ENCODE measurements at regions not wholly inside any gene's neighbourhood (a gene's known extent, or its start where the extent isn't known, plus 50 kb on each side); places are given as distances from the start of the nearest gene placed in this dataset.

DNA sequence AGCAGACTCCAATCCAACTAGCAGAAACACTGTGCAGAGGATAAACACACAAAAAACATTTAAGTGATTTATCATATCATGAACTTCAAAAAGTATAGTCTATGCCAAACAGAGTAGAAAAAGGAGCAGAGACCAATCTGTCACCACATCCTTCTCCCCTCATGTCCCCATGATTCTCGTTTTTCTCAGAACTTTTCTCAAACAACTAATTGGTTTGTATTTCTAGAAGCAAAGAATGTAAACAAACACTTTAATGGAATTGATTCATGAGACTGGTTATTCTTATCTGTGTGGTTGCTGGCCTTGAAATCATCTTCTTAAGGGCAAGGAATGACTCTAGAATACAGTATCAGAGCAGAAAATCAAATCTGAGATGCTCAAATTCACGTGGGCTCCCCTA, 294.2 kb upstream of the THBS1 start:
- Mint-ChIP-seq H3K9me3 (ENCODE audit: insufficient read depth) (no peaks in the 10 kb centered on the region), H3K4me3 (no peak overlapping the region), H3K36me3 (ENCODE audit: low read depth) (no peaks in the 10 kb centered on the region), H3K27me3 (ENCODE audit: low read depth) (peaks cover 36% of the 10 kb centered on the region), H3K27ac (no peak overlapping the region), H3K4me1 (ENCODE audit: low read depth) (no peaks in the 10 kb centered on the region)
- CTCF ChIA-PET = no interaction called here
- DNase-seq (no peak), ATAC-seq (no peak)
- POLR2A ChIA-PET = no interaction called here

DNA sequence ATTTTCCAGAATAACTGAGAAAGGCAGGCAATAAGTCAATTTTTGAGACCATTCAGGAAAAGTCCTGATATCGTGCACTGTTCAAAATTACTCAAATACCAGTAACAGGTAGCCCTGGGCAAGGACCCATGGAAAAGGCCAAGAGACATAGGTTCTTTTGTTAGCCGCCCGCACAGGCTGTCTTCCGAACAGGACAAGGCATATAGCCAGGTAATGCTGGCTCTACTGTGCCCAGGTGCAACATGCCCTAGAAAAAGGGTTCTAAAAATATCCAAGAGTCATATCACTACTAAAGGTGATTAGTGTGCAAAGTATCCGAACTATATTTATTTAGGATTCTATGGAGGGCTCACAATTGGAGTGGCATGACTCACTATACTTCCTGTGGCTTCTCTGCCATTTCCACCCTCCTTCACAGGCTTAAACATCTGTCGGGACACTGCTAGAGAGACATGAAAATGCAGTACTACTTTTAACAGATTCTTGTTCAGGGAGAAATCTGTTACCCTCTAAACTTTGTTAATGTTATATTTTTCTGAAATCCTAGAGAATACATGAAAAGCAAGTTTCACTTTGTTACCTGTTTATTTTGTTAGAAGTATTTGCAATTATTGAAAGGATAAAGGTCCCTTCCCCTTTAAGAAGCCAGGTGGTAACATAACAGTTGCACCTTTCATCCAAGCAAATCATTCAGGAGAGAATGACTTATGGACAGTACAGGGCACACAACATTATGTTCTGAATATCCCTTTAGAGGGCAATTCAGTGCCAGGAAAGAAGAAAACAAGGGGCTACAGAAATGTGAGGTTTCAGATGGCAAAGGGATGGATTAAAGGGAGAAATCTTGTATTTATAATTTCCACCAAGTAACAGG, 293.3 kb upstream of the THBS1 start:
- ATAC-seq = no peak
- Mint-ChIP-seq H3K9me3 (ENCODE audit: insufficient read depth) (peaks cover 2% of the 10 kb centered on the region), H3K27ac (no peak overlapping the region), H3K27me3 (ENCODE audit: low read depth) (peaks cover 43% of the 10 kb centered on the region), H3K4me3 (no peak overlapping the region), H3K4me1 (ENCODE audit: low read depth) (no peaks in the 10 kb centered on the region), H3K36me3 (ENCODE audit: low read depth) (no peaks in the 10 kb centered on the region)
- POLR2A ChIA-PET = no interaction called here
- no peak for DNase-seq
- CTCF ChIA-PET = no interaction called here

GRCh38 chr15:39290711-39291435, 290.0 kb upstream of the THBS1 start:
- Mint-ChIP-seq H3K9me3 (ENCODE audit: insufficient read depth) (peaks cover 6% of the 10 kb centered on the region), H3K4me3 (no peak overlapping the region), H3K27ac (no peak overlapping the region), H3K36me3 (ENCODE audit: low read depth) (no peaks in the 10 kb centered on the region), H3K4me1 (ENCODE audit: low read depth) (no peaks in the 10 kb centered on the region), H3K27me3 (ENCODE audit: low read depth) (peaks cover 29% of the 10 kb centered on the region)
- ChIA-PET CTCF (no interaction called here), POLR2A (no interaction called here)
- ATAC-seq = no peak
- DNase-seq = no peak

GRCh38 chr15:39291690-39292089, 289.2 kb upstream of the THBS1 start:
- DNase-seq = no peak
- no peaks in the 10 kb centered on the region for H3K36me3 Mint-ChIP-seq (ENCODE audit: low read depth)
- H3K27ac Mint-ChIP-seq = no peak overlapping the region
- ChIA-PET CTCF (no interaction called here), POLR2A (no interaction called here)
- no peaks in the 10 kb centered on the region for H3K4me1 Mint-ChIP-seq (ENCODE audit: low read depth)
- H3K4me3 Mint-ChIP-seq = no peak overlapping the region
- no peak for ATAC-seq
- H3K9me3 Mint-ChIP-seq (ENCODE audit: insufficient read depth) = peaks cover 6% of the 10 kb centered on the region
- peaks cover 22% of the 10 kb centered on the region for H3K27me3 Mint-ChIP-seq (ENCODE audit: low read depth)

- ATAC-seq (no peak), DNase-seq (no peak)
- no peaks in the 10 kb centered on the region for H3K36me3 Mint-ChIP-seq (ENCODE audit: low read depth)
- peaks cover 6% of the 10 kb centered on the region for H3K9me3 Mint-ChIP-seq (ENCODE audit: insufficient read depth)
- ChIA-PET POLR2A (no interaction called here), CTCF (no interaction called here)
- peaks cover 31% of the 10 kb centered on the region for H3K27me3 Mint-ChIP-seq (ENCODE audit: low read depth)
- H3K4me1 Mint-ChIP-seq (ENCODE audit: low read depth) = no peaks in the 10 kb centered on the region
- no peak overlapping the region for H3K27ac Mint-ChIP-seq
- no peak overlapping the region for H3K4me3 Mint-ChIP-seq
These were observed 283.9 kb upstream of the THBS1 start for GRCh38 chr15:39296955-39297354.

DNA sequence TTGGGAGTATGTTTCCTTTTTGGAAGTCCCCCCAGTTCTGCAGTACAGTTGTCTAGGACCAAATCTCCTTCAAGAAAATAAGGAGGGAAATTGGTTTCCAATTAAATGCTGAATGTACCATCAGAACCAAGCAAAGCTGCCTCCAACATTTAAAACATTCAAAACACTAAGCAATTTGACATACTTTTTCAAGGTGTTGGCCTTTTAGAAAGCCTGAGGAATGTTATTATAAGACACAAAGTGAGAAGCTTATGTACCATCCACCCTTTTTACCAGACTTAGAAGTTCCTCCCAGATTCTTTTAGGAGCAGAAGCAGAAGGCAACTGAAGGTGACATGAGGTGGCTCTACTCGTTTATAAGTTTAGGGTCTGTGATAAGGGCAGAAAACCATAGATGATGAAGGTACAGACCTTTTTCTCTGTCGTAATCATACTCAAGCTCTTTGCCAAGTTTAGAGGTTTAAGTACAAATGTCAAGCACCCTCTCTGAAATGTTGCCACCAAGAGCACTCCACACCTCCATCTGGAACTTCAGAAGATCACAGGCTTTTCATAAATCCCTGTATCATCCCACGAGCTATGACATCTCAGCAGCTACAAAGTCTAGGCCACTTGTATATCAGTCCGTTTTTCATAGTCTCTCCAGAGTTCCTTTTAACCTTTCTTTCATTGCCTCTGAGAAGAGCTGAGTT, 282.5 kb upstream of the THBS1 start:
- ATAC-seq (no peak), DNase-seq (no peak)
- ChIA-PET POLR2A (no interaction called here), CTCF (no interaction called here)
- Mint-ChIP-seq H3K9me3 (ENCODE audit: insufficient read depth) (no peaks in the 10 kb centered on the region), H3K4me1 (ENCODE audit: low read depth) (no peaks in the 10 kb centered on the region), H3K4me3 (no peak overlapping the region), H3K27ac (no peak overlapping the region), H3K36me3 (ENCODE audit: low read depth) (no peaks in the 10 kb centered on the region), H3K27me3 (ENCODE audit: low read depth) (peaks cover 28% of the 10 kb centered on the region)

GRCh38 chr15:39299486-39300267, 281.2 kb upstream of the THBS1 start:
- H3K27ac Mint-ChIP-seq = no peak overlapping the region
- CTCF ChIA-PET = no interaction called here
- DNase-seq (no peak), ATAC-seq (no peak)
- peaks cover 31% of the 10 kb centered on the region for H3K27me3 Mint-ChIP-seq (ENCODE audit: low read depth)
- POLR2A ChIA-PET = no interaction called here
- no peaks in the 10 kb centered on the region for H3K4me1 Mint-ChIP-seq (ENCODE audit: low read depth)
- no peaks in the 10 kb centered on the region for H3K36me3 Mint-ChIP-seq (ENCODE audit: low read depth)
- no peaks in the 10 kb centered on the region for H3K9me3 Mint-ChIP-seq (ENCODE audit: insufficient read depth)
- H3K4me3 Mint-ChIP-seq = no peak overlapping the region

DNA sequence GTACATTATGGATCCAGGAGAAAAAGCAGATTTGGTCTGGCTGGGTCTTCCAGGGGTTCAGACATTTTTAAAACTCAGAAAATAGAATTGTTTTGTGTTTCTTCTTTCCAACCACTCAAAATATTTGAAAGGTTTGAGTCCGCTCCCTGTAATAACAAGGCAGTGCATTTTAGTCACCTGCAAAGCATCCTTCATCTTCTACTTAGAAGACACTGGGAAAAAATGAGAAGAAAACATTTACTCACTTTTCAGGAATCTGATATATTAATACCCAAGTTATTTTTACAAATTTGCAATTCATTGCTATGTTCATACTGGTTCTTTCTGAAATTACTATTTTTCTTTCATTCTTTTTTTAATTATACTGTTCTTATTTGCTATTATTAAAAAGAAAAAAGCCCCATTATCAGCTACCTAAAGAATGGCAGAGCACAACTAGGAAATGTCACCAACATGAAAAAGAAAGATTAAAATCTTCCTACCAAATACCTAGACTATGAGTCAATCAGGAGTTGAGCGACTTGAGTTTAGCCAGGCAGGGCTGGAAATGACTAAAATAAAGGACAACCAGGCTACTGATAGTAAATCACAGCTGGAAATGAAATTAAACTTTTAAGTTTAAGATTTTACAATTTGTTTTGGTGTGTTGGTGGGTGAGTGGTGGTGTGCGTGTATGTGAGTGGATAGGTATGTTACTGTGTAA, 280.3 kb upstream of the THBS1 start:
- ATAC-seq = no peak
- no peak overlapping the region for H3K4me3 Mint-ChIP-seq
- ChIA-PET CTCF (no interaction called here), POLR2A (no interaction called here)
- H3K27me3 Mint-ChIP-seq (ENCODE audit: low read depth) = peaks cover 36% of the 10 kb centered on the region
- no peak for DNase-seq
- no peak overlapping the region for H3K27ac Mint-ChIP-seq
- no peaks in the 10 kb centered on the region for H3K36me3 Mint-ChIP-seq (ENCODE audit: low read depth)
- no peaks in the 10 kb centered on the region for H3K4me1 Mint-ChIP-seq (ENCODE audit: low read depth)
- no peaks in the 10 kb centered on the region for H3K9me3 Mint-ChIP-seq (ENCODE audit: insufficient read depth)

- no peak overlapping the region for H3K4me3 Mint-ChIP-seq
- H3K27me3 Mint-ChIP-seq (ENCODE audit: low read depth) = peaks cover 37% of the 10 kb centered on the region
- ChIA-PET POLR2A (no interaction called here), CTCF (no interaction called here)
- H3K9me3 Mint-ChIP-seq (ENCODE audit: insufficient read depth) = no peaks in the 10 kb centered on the region
- H3K4me1 Mint-ChIP-seq (ENCODE audit: low read depth) = no peaks in the 10 kb centered on the region
- no peaks in the 10 kb centered on the region for H3K36me3 Mint-ChIP-seq (ENCODE audit: low read depth)
- no peak for DNase-seq
- H3K27ac Mint-ChIP-seq = no peak overlapping the region
- ATAC-seq = no peak
These were observed 279.3 kb upstream of the THBS1 start for GRCh38 chr15:39301589-39301999.

DNA sequence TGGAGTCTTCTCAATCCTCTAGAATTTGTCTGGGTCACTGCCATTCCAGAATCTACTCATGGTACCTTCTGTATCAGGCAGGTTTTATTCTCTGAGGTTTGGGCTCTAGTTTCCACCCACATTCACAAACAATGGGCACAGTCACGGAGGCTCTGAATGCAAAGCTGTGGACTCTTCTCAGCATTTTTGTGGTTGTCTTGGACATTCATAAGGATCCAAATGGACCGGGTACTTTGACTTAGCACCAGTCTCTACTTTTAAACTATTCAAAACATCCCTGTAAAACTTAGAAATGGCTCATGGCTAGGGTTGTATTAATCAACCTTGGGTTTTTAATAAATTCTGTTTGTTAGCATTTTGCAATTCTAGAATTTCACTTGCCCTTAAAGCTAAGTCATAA, 277.9 kb upstream of the THBS1 start:
- POLR2A ChIA-PET = no interaction called here
- Mint-ChIP-seq H3K9me3 (ENCODE audit: insufficient read depth) (no peaks in the 10 kb centered on the region), H3K27ac (no peak overlapping the region), H3K4me3 (no peak overlapping the region), H3K36me3 (ENCODE audit: low read depth) (no peaks in the 10 kb centered on the region), H3K4me1 (ENCODE audit: low read depth) (no peaks in the 10 kb centered on the region), H3K27me3 (ENCODE audit: low read depth) (peaks cover 38% of the 10 kb centered on the region)
- CTCF ChIA-PET = interaction anchor here (1.1 kb wide), 1 partner anchor 8 kb away, joined by 3 read pairs; no protein-coding TSS in a partner anchor
- no peak for ATAC-seq
- DNase-seq = no peak

- Mint-ChIP-seq H3K36me3 (ENCODE audit: low read depth) (no peaks in the 10 kb centered on the region), H3K9me3 (ENCODE audit: insufficient read depth) (no peaks in the 10 kb centered on the region), H3K4me1 (ENCODE audit: low read depth) (no peaks in the 10 kb centered on the region), H3K4me3 (no peak overlapping the region), H3K27ac (no peak overlapping the region), H3K27me3 (ENCODE audit: low read depth) (peaks cover 34% of the 10 kb centered on the region)
- CTCF ChIA-PET = no interaction called here
- POLR2A ChIA-PET = no interaction called here
- ATAC-seq (no peak), DNase-seq (no peak)
These were observed 276.6 kb upstream of the THBS1 start for GRCh38 chr15:39304201-39304841.
